Tibial nerve (tissue), 4 donors: ENCODE measurements at regions not wholly inside any gene's neighbourhood (a gene's known extent, or its start where the extent isn't known, plus 50 kb on each side); places are given as distances from the start of the nearest gene placed in this dataset.

Experiments used
- EP300 ChIP-seq, 2 donors: sonication (generic); formaldehyde crosslinking; IDR thresholded peaks; one replicate each; pipeline ENCODE4 v1.6.1; 2017; ENCODE audit warnings: antibody characterized with exemption in 2 of 2, mild to moderate bottlenecking in 1 of 2
- POLR2A ChIP-seq, 2 donors: fragments of 450-650 bp; IDR thresholded peaks; one replicate each; pipeline ENCODE4 v1.6.1; 2017; ENCODE audit warnings: antibody characterized with exemption in 2 of 2, mild to moderate bottlenecking in 2 of 2, moderate library complexity in 2 of 2
- TF ChIP-seq, protein P1 (sequence below), 5 experiments: fragments of 200-600 bp in 3 of 5; fragments of 450-650 bp in 2 of 5; sonication (generic) in 3 of 5; IDR thresholded peaks; one replicate each; pipeline ENCODE4 v1.5.1; 2016 to 2019; ENCODE audit warnings: antibody characterized with exemption in 5 of 5, mild to moderate bottlenecking in 3 of 5, moderate library complexity in 2 of 5

DNA sequence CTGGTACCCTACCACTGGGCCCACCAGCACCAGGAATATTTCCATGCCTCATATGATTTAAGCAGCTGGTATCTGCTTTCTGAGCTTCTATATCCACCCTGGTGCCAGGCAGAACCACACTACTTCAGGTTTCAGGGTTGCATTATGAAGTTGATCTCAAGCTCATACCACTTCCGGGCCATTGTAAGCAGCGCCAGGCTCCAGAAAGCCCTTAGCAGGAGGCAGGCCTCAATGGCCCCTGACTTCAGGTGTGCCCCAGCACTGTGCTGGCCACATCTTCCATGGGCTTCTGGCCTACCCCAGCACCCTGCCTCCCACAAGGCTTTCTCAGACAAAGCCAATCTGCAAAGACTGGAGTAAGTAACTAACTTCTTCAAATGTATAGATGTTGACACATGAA lies 391.3 kb upstream of the GRM3 start:
- TF ChIP-seq, protein P1, sequence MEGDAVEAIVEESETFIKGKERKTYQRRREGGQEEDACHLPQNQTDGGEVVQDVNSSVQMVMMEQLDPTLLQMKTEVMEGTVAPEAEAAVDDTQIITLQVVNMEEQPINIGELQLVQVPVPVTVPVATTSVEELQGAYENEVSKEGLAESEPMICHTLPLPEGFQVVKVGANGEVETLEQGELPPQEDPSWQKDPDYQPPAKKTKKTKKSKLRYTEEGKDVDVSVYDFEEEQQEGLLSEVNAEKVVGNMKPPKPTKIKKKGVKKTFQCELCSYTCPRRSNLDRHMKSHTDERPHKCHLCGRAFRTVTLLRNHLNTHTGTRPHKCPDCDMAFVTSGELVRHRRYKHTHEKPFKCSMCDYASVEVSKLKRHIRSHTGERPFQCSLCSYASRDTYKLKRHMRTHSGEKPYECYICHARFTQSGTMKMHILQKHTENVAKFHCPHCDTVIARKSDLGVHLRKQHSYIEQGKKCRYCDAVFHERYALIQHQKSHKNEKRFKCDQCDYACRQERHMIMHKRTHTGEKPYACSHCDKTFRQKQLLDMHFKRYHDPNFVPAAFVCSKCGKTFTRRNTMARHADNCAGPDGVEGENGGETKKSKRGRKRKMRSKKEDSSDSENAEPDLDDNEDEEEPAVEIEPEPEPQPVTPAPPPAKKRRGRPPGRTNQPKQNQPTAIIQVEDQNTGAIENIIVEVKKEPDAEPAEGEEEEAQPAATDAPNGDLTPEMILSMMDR (IDR thresholded peaks at IDR 0.05) = no peak
- TF ChIP-seq POLR2A (IDR thresholded peaks at IDR 0.05) (no peak), EP300 (IDR thresholded peaks at IDR 0.05) (no peak)
